ENCODE measurements at regions not wholly inside any gene's neighbourhood (a gene's known extent, or its start where the extent isn't known, plus 50 kb on each side); places are given as distances from the start of the nearest gene placed in this dataset.
"Not testable (repeated sequence)": the region's sequence is repeated elsewhere in the genome, so short reads cannot be mapped to it uniquely, and the experiment has no call there.

DNA sequence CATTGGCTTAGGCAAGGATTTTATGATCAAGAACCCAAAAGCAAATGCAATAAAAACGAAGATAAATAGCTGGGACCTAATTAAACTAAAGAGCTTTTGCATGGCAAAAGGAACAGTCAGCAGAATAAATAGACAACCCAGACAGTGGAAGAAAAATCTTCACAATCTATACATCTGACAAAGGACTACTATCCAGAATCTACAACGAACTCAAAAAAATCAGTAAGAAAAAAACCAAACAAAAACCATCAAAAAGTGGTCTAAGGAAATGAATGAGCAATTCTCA, 109.5 kb upstream of the ETV3 start:
- not testable (repeated sequence) for TF ChIP-seq POLR2A (IDR thresholded peaks at IDR 0.05; ENCODE audit: low read depth, low read length); CTCF (IDR thresholded peaks at IDR 0.05; ENCODE audit: extremely low read depth in 1 of 2, insufficient read depth in 1 of 2, low read depth in 1 of 2, low read length in 2 of 2); GATA2 (IDR thresholded peaks at IDR 0.05; ENCODE audit: insufficient read depth, insufficient read length, low read depth, low read length)

Data from endothelial cell of umbilical vein (primary cell).